Right lobe of liver (tissue), 6 donors: ENCODE measurements at regions not wholly inside any gene's neighbourhood (a gene's known extent, or its start where the extent isn't known, plus 50 kb on each side); places are given as distances from the start of the nearest gene placed in this dataset.

Experiments
- ATAC-seq, 4 donors: fragments of 200-7000 bp; cut with Tn5 transposase; one replicate each; pipeline ENCODE4 v1.9.1; 2020; ENCODE audit warnings: mild to moderate bottlenecking in 4 of 4, moderate library complexity in 4 of 4
- DNase-seq, 3 donors: peaks; one replicate each; pipeline ENCODE4 v3.0.0-alpha.2; 2020
- H3K27ac ChIP-seq, 3 donors: fragments of 200-600 bp; one replicate each; pipeline ENCODE4 v1.8.0; 2022
- H3K27me3 ChIP-seq, 2 donors: fragments of 200-600 bp; one replicate each; pipeline ENCODE4 v1.8.0; 2022
- H3K36me3 ChIP-seq, 4 donors: fragments of 200-600 bp; sonication (generic) in 1 of 4; one replicate each; pipeline versions ENCODE4 v1.5.1 to v1.8.0; 2017 to 2022; ENCODE audit warnings: control low read depth in 1 of 4
- H3K4me1 ChIP-seq, 4 donors: fragments of 200-600 bp; sonication (generic) in 1 of 4; one replicate each; pipeline versions ENCODE4 v1.5.1 to v1.8.0; 2017 to 2022; ENCODE audit warnings: control low read depth in 1 of 4
- H3K4me3 ChIP-seq, 3 donors: fragments of 200-600 bp; one replicate each; pipeline ENCODE4 v1.8.0; 2022
- H3K9me3 ChIP-seq, 4 donors: fragments of 200-600 bp; sonication (generic) in 1 of 4; one replicate each; pipeline versions ENCODE4 v1.5.1 to v1.8.0; 2017 to 2022; ENCODE audit warnings: control low read depth in 1 of 4
- POLR2A ChIP-seq: fragments of 450-650 bp; IDR thresholded peaks from one replicate; pipeline ENCODE4 v1.6.1; 2017; ENCODE audit warnings: antibody characterized with exemption, mild to moderate bottlenecking
- WGBS: methylation state at CpG from one replicate; pipeline ENCODE4 v1.1.6; 2018; ENCODE audit warnings: low coverage, low lambda C conversion rate; ENCODE audit not compliant: insufficient coverage; ENCODE audit errors: missing lambda C conversion rate; 5-methylcytosine and 5-hydroxymethylcytosine counted together
- intact Hi-C, 2 donors: fragments of 100-400 bp; cut with DNase I; formaldehyde crosslinking; loops; one replicate each; pipeline versions ENCODE4 v1.11.2 to v1.14.1; 2022
- TF ChIP-seq, protein P1 (sequence below), 4 donors: fragments of 200-600 bp in 3 of 4; fragments of 450-650 bp in 1 of 4; IDR thresholded peaks; one replicate each; pipeline versions ENCODE4 v1.5.1 to v1.8.0; 2016 to 2022; ENCODE audit warnings: antibody characterized with exemption in 4 of 4, mild to moderate bottlenecking in 2 of 4
- donor health status: DM: no; HTN: yes; CAD: no.
- donor health status: DM: no; HTN: no; CAD: no.
- donor health status: DM: no; HTN: no; CAD: no.
- donor health status: DM: no; HTN: yes; CAD: no.
- donor health status: DM: no; HTN: yes; CAD: no.

DNA sequence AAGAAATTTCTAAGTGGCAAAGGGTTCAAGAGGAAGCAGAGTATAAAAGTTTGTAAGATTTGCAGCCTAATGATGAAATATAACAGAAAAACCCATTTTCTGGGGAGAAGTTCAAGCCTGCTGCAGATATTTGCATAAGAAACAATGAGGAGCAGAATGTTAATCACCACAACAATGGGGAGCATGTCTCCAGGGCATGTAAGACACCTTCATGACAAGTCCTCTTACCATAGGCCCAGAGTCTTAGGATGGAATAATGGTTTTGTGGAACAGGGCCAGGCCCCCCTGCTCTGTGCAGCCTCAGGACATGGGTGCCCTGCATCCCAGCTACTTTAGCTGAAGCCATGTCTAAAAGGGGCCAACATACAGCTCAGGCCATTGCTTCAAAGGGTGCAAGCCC is 809.0 kb upstream of the SLITRK5 start:
- DNase-seq = no peak
- Histone ChIP-seq H3K36me3 (no peaks in the 10 kb centered on the region), H3K4me3 (no peak overlapping the region), H3K27ac (no peak overlapping the region), H3K27me3 (no peaks in the 10 kb centered on the region), H3K4me1 (no peaks in the 10 kb centered on the region), H3K9me3 (no peaks in the 10 kb centered on the region)
- no peak for ATAC-seq
- no peak for TF ChIP-seq POLR2A
- TF ChIP-seq, protein P1, sequence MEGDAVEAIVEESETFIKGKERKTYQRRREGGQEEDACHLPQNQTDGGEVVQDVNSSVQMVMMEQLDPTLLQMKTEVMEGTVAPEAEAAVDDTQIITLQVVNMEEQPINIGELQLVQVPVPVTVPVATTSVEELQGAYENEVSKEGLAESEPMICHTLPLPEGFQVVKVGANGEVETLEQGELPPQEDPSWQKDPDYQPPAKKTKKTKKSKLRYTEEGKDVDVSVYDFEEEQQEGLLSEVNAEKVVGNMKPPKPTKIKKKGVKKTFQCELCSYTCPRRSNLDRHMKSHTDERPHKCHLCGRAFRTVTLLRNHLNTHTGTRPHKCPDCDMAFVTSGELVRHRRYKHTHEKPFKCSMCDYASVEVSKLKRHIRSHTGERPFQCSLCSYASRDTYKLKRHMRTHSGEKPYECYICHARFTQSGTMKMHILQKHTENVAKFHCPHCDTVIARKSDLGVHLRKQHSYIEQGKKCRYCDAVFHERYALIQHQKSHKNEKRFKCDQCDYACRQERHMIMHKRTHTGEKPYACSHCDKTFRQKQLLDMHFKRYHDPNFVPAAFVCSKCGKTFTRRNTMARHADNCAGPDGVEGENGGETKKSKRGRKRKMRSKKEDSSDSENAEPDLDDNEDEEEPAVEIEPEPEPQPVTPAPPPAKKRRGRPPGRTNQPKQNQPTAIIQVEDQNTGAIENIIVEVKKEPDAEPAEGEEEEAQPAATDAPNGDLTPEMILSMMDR (IDR thresholded peaks at IDR 0.05) = no peak
- intact Hi-C loops = no loop called here

DNA sequence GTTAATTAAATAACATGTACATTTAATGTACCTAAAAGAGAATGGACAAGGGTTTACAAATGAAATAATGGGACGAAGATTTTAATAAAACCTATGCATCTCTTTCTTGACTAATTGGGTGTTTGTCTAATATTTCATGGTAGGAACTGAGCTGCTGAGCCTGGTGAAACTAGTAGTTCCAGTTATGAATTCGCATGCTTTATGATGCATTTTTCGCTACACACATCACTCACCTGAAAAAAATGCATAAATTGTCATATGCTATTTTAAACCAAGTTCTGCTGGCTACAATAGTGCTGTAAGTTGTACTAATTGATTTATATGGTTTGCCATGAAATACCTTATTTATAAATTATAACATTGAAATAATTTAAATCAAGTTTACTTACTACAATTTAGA is 806.8 kb upstream of the SLITRK5 start:
- Histone ChIP-seq H3K27ac (no peak overlapping the region), H3K4me1 (no peaks in the 10 kb centered on the region), H3K36me3 (no peaks in the 10 kb centered on the region), H3K27me3 (no peaks in the 10 kb centered on the region), H3K4me3 (no peak overlapping the region), H3K9me3 (no peaks in the 10 kb centered on the region)
- TF ChIP-seq POLR2A = no peak
- TF ChIP-seq, protein P1 (IDR thresholded peaks at IDR 0.05) = no peak
- ATAC-seq = no peak
- 64% methylated on average over 3 of the region's 3 CpGs for WGBS
- intact Hi-C loops = no loop called here
- DNase-seq = no peak

DNA sequence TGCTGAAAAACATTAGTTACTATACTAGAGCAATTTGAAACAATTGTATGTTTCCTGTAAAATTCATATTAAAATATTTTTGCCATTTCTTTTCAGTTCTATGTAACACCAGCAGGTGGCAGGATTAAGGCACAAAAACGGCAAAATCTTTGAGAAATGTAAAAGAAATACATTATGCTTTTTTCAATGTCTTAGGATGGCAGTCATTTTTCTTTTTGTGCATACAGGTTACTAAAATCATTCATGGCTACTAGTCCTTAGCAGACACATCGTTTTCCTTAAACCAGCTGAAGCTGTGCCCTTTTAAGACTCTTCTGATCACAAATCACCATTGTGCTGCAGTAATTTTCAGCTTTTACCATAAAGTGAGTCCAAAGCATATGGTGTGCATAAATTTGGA is 800.7 kb upstream of the SLITRK5 start:
- Histone ChIP-seq H3K36me3 (no peaks in the 10 kb centered on the region), H3K4me3 (no peak overlapping the region), H3K27me3 (no peaks in the 10 kb centered on the region), H3K27ac (no peak overlapping the region), H3K4me1 (no peaks in the 10 kb centered on the region), H3K9me3 (no peaks in the 10 kb centered on the region)
- WGBS = 0% methylated on average over 2 of the region's 2 CpGs
- DNase-seq = no peak
- intact Hi-C loops = no loop called here
- ATAC-seq = peak in 2 of 4 donors; percentile 49 to 57
- TF ChIP-seq POLR2A = no peak
- TF ChIP-seq, protein P1 (IDR thresholded peaks at IDR 0.05) = peak; percentile 59 to 72 (median 64)

DNA sequence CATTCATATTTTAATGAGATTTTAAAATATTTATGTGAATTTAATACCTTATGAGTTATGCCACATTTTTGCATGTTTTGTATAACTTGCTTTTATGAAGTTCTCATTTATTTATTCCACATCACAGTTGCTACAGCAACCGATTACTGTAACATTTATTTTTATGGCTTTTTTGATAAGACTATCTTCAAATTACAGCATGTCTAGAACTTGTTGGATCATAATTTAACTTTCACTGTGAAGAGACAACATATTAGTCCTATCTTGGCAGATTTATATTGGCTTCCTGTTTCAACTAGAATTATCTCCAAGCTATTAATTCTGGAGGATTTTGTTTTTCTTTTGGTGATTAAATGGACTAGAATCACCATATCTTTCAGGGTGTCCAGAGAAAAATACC is 793.7 kb upstream of the SLITRK5 start:
- TF ChIP-seq, protein P1 (IDR thresholded peaks at IDR 0.05) = no peak
- no peak for TF ChIP-seq POLR2A
- DNase-seq = no peak
- ATAC-seq = no peak
- Histone ChIP-seq H3K27me3 (no peaks in the 10 kb centered on the region), H3K9me3 (no peaks in the 10 kb centered on the region), H3K4me1 (no peaks in the 10 kb centered on the region), H3K4me3 (no peak overlapping the region), H3K27ac (no peak overlapping the region), H3K36me3 (no peaks in the 10 kb centered on the region)
- intact Hi-C loops = no loop called here
- 82% methylated on average over 1 of the region's 1 CpG for WGBS

DNA sequence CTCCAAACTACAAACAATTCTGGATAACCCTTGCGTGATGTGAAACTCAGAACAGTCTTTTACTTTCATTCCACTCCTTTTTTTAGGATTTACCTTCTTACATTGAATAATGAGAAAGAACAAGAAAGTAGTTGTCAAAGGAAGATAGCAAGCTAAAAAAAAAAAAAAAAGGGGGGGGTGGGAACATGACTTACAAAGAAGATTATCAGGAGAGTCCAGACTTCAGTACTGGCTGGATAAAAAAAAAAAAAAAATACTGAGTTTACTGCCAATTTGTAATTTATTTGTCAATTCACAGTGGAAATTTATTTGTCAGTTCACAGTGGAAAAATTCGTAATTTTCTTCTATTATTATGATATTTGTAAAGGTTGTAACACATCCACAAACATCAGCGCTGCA is 792.4 kb upstream of the SLITRK5 start:
- intact Hi-C loops = no loop called here
- Histone ChIP-seq H3K9me3 (no peaks in the 10 kb centered on the region), H3K27me3 (no peaks in the 10 kb centered on the region), H3K27ac (no peak overlapping the region), H3K4me1 (no peaks in the 10 kb centered on the region), H3K36me3 (no peaks in the 10 kb centered on the region), H3K4me3 (no peak overlapping the region)
- TF ChIP-seq, protein P1 (IDR thresholded peaks at IDR 0.05) = no peak
- no peak for TF ChIP-seq POLR2A
- WGBS = 75% methylated on average over 3 of the region's 3 CpGs
- DNase-seq (no peak), ATAC-seq (no peak)
